Body of pancreas (tissue), 4 donors: ENCODE measurements at regions not wholly inside any gene's neighbourhood (a gene's known extent, or its start where the extent isn't known, plus 50 kb on each side); places are given as distances from the start of the nearest gene placed in this dataset.

Experiments used
- CTCF ChIP-seq, 7 experiments: fragments of 450-650 bp in 4 of 7; fragments of 200-600 bp in 3 of 7; sonication (generic) in 3 of 7; IDR thresholded peaks; one replicate each; pipeline ENCODE4 v1.5.1; 2016 to 2019; ENCODE audit warnings: antibody characterized with exemption in 7 of 7
- POLR2A ChIP-seq, 3 donors: fragments of 450-650 bp; IDR thresholded peaks; one replicate each; pipeline ENCODE4 v1.6.1; 2016; ENCODE audit warnings: antibody characterized with exemption in 3 of 3, mild to moderate bottlenecking in 2 of 3

GRCh38 chr7:116159711-116160110 is 50.6 kb upstream of the TES start:
- no peak for TF ChIP-seq POLR2A (IDR thresholded peaks at IDR 0.05)
- TF ChIP-seq CTCF (IDR thresholded peaks at IDR 0.05), result no peak
